ENCODE measurements at regions not wholly inside any gene's neighbourhood (a gene's known extent, or its start where the extent isn't known, plus 50 kb on each side); places are given as distances from the start of the nearest gene placed in this dataset.

GRCh38 chr9:18385696-18386490 lies 88.1 kb upstream of the ADAMTSL1 start:
- no peak for TF ChIP-seq CTCF (IDR thresholded peaks at IDR 0.05)
- no peak for TF ChIP-seq POLR2A (IDR thresholded peaks at IDR 0.05)

Data from prostate gland (tissue), 2 donors.